HG02885 (cell line): ENCODE measurements at regions not wholly inside any gene's neighbourhood (a gene's known extent, or its start where the extent isn't known, plus 50 kb on each side); places are given as distances from the start of the nearest gene placed in this dataset.
A peak's percentile ranks its signal among the peaks of the same experiment; 100 is the strongest.
"Not testable (repeated sequence)": the region's sequence is repeated elsewhere in the genome, so short reads cannot be mapped to it uniquely, and the experiment has no call there.

Experiments
- ATAC-seq: cut with Tn5 transposase; IDR thresholded peaks from one replicate; pipeline ENCODE4 v1.9.1; 2021; ENCODE audit warnings: mild to moderate bottlenecking; ENCODE audit not compliant: unreplicated experiment, poor library complexity

GRCh38 chr5:159493696-159494095 lies 163.4 kb upstream of the IL12B start:
- no peak for ATAC-seq

GRCh38 chr5:159496773-159497172 lies 166.5 kb upstream of the IL12B start:
- no peak for ATAC-seq

- no peak for ATAC-seq
These were observed 166.9 kb upstream of the IL12B start for GRCh38 chr5:159497221-159497620.

GRCh38 chr5:159498630-159499029 lies 168.3 kb upstream of the IL12B start:
- ATAC-seq, result no peak

- not testable (repeated sequence) for ATAC-seq
These were observed 171.8 kb upstream of the IL12B start for GRCh38 chr5:159502116-159502515.

GRCh38 chr5:159503236-159503635 lies 172.9 kb upstream of the IL12B start:
- no peak for ATAC-seq

- no peak for ATAC-seq
These were observed 174.0 kb upstream of the IL12B start for GRCh38 chr5:159504106-159504856.

GRCh38 chr5:159504857-159505304 lies 174.6 kb upstream of the IL12B start:
- no peak for ATAC-seq

- no peak for ATAC-seq
These were observed 176.8 kb upstream of the IL12B start for GRCh38 chr5:159507055-159507454.

- ATAC-seq, result no peak
These were observed 177.4 kb upstream of the IL12B start for GRCh38 chr5:159507661-159508060.

GRCh38 chr5:159508344-159508743 lies 178.1 kb upstream of the IL12B start:
- no peak for ATAC-seq

GRCh38 chr5:159509002-159509660 lies 178.8 kb upstream of the IL12B start:
- ATAC-seq, result no peak

GRCh38 chr5:159510282-159510681 lies 180.0 kb upstream of the IL12B start:
- ATAC-seq, result no peak

GRCh38 chr5:159511570-159511969 lies 181.3 kb upstream of the IL12B start:
- no peak for ATAC-seq

GRCh38 chr5:159512064-159512463 lies 181.8 kb upstream of the IL12B start:
- no peak for ATAC-seq

GRCh38 chr5:159514229-159514810 lies 184.0 kb upstream of the IL12B start:
- no peak for ATAC-seq

- ATAC-seq, result no peak
These were observed 184.9 kb upstream of the IL12B start for GRCh38 chr5:159515197-159515596.

GRCh38 chr5:159515909-159516415 lies 185.7 kb upstream of the IL12B start:
- peak; percentile 97 for ATAC-seq

GRCh38 chr5:159518371-159518770 lies 188.1 kb upstream of the IL12B start:
- ATAC-seq, result no peak

- no peak for ATAC-seq
These were observed 189.1 kb upstream of the IL12B start for GRCh38 chr5:159519365-159519764.

GRCh38 chr5:159522841-159523240 lies 192.6 kb upstream of the IL12B start:
- no peak for ATAC-seq
